CD1c-positive myeloid dendritic cell (primary cell): ENCODE measurements at regions not wholly inside any gene's neighbourhood (a gene's known extent, or its start where the extent isn't known, plus 50 kb on each side); places are given as distances from the start of the nearest gene placed in this dataset.
"Not testable (repeated sequence)": the region's sequence is repeated elsewhere in the genome, so short reads cannot be mapped to it uniquely, and the experiment has no call there.

Experiments
- DNase-seq: peaks from one replicate; pipeline ENCODE4 v3.0.0-alpha.2; 2016; ENCODE audit errors: extremely low spot score

DNA sequence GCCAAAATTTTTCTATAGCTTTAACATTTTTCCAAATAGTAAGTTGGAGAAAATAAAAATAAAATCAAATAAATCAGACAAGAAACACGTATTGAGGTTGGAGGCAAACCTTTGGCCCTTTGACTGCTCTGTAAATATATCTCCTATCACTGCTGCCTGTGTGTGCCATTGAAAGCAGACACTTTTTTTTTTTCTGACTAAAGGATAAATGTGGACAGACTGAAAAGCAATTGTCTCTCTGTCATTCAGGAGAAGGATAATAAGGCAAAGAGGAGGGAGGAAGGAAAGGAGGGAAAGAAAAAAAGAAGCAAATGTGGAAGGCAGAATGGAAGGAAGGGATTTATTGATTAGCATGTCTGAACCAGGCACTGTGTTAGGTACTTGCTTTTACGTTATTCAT lies 85.2 kb upstream of the SULF2 start:
- DNase-seq, result no peak

DNA sequence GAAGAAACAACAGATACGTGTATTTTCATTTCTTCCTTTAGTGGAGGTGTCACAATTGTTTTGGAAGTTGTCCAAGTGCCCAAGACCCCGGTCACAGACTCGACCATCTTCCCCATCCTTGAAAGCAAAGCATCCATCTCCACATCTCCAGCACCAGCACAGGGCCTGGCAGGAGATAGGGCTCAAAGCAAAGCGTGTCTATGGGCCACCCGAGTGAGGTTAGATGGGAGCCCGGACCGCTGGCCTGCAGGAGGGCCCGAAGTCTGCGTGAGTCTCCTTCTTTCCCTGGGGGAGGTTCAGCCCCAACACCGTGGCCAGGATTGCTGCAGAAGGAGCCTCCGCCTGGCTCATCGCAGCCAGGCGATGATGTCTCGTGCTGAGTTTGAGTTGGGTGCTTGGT lies 83.5 kb upstream of the SULF2 start:
- no peak for DNase-seq

DNA sequence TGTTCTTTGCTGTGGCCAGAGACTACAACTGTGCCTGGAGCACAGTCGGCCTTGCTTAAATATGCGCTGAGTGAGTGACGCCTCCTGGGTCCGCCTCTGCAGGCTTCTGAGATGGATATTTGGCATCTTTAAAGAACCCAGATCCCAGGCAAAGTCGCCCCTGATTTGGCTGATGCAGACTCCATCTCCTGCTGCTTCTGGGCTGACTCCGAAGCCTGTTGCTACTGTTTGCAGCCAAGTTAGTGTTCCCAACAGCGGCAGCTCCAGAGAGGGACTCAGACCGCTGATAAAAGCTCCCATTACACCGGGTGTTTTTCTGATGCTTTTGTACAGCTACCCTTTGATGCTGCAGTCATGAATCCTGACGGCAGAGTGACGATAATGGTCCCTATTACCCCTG lies 83.0 kb upstream of the SULF2 start:
- DNase-seq, result no peak

DNA sequence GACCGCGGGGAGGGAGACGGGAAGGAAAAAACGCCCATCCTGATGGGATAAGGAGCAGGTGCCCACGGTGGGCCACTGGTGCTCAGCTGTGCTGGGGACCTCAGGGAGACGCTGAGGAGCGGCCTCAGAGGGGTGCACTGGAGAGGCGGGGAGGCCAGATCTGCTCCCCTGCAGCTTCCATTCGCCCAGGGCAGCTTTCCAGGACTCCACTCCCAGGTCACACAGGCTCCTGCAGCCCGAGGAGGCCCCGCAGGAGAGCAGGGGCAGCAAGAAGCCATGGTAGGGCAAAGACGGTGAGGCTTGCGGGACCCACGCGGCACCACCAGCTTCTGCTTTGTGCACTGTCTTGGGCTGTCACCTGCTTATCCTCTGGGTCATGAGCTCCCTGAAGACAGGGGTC lies 82.5 kb upstream of the SULF2 start:
- DNase-seq, result no peak

DNA sequence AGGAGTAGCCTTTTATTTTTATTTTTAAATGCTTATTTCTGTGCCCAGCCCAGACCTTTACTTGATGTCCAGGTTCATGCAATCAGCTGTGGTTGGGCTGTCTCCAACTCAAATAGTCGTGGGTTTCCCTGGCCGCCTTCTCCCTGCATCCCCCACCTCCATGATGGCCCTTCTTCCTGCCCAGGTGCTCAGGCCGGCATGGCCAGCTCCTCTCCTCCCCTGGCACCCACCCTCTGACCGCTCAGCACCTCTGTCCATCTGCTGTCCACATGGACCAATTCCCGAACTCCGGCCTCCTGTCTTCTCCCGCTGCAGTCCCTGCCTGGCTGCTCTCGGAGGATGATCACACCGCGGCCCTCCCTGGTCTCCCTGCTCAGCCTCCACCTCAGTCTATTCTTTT lies 81.2 kb upstream of the SULF2 start:
- DNase-seq, result no peak

DNA sequence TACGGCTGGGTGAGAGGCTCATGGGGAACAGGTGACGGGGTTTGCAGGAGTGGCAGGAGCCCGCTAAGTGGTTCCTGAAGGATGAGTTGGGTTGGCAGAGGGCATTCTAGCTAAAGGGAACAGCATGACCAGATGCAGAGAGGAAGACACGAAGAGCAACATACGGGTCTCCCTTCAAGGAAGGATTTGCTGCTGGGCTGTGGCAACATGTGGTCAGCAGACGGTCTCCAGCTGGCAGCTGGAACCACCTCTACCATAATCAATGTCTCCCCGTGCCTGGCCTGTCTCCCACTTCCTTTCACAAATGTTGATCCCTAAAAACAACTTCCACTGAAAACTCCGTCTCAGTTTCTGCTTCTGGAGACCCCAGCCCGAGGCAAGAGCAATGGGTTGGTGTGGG lies 80.6 kb upstream of the SULF2 start:
- DNase-seq, result no peak

DNA sequence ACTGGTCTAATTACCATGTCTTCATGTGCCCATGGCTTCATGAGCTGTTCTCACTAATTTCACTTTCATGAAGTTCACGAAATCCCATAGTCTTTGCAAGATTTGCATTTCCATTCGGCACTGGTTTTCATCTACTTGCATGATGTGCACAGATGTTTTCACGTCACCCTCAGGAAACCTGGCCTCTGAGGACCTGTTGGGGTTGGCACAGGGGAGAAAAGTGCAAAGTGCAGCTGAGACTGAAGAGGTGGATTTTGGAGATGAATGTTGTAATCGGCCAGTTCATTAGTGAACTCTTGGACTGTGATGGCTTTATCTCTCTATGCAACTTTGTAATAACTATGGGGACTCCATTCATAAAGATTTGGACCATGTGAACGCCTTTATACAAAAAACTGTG lies 80.2 kb upstream of the SULF2 start:
- DNase-seq, result no peak

GRCh38 chr20:47863981-47864380 lies 78.7 kb upstream of the SULF2 start:
- no peak for DNase-seq

DNA sequence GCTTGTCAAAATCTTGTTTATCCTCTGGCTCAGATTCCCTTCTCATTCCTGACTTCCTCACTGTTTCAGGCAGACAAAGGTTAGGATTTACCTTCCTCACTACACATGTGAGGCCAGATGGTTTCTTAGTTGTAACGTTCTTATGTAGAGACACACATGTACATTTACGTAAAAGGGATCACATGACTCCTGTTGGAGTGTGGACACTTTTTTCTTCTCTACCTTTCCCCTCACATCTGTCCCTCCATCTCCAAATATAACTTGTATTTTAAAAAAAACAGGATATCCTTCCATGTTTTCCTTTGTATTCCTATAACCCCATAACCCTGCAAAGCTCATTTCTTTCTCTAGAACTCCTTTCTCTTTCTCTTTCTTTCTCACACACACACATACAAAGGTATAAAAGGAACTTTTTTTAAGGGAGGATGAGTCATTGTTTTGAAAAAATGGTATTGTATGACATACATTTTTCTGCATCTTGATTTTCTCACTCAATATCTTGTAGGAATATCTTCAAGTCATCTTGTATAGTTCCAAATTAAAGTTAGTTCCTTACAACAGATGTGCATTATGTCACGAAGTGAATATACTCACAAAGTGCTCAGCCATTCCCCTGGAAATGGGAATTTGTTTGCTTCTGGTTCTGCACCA lies 78.2 kb upstream of the SULF2 start:
- DNase-seq, result no peak

DNA sequence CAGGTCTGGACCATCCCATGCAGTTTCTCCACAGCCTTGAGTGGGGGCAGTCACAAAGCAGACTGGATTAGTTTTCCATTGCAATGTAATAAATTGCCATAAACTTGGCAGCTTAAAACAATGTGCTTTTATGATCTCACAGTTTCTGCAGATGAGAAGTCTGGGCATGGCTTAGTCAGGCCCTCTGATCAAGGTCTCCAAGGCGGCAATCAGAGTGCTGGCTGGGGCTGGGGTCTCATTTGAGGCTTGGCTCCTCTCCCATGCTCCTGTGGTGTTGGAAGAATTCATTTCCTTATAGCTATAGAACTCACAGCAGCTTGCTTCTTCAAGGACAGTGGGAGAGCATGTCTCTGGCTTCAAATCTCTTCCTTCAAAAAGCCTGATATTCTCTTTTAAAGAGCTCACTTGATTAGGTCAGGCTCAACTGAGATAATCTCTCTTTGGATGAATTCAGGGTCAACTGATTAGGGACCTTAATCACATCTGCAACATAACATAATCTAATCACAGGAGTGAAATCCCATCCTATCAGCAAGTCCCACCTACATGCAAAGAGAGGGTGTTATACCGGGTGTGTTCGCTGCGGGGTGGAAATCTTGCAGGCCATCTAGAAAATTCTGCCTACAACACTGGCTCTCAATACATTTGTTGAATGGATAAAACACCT lies 77.4 kb upstream of the SULF2 start:
- no peak for DNase-seq

DNA sequence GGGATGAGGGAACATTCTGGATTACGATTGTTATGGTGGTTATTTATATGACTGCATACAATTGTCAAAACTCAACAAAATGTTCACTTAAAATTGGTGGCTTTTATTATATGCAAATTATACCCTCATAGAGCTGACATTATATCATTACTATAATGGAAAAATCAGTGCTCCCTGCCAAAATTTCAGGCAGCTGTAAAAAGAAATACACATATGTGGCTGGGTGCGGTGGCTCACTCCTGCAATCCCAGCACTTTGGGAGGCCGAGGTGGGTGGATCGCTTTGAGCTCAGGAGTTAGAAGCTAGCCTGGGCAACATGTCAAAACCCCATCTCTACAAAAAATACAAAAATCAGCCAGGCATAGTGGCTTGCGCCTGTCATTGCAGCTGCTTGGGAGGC lies 75.8 kb upstream of the SULF2 start:
- no peak for DNase-seq

- DNase-seq, result no peak
Observed at GRCh38 chr20:47860049-47860830, 75.0 kb upstream of the SULF2 start.

DNA sequence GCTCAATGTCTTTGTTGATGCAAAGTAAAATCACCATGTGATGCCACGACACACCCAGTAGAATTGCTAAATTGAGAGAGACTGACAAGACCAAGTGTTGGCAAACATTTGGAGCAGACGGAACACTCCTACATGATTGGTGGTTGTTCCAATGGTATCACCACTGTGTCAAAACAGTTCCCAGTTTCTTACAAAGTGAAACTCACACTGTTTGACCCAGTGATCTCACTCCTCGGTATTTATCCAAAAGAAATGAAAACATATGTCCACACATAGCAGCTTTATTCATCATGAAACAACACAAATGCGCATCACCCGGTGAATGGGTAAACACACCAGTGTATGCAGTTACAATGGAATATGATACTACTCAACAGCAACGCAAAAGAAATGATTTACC lies 74.0 kb upstream of the SULF2 start:
- DNase-seq, result no peak

DNA sequence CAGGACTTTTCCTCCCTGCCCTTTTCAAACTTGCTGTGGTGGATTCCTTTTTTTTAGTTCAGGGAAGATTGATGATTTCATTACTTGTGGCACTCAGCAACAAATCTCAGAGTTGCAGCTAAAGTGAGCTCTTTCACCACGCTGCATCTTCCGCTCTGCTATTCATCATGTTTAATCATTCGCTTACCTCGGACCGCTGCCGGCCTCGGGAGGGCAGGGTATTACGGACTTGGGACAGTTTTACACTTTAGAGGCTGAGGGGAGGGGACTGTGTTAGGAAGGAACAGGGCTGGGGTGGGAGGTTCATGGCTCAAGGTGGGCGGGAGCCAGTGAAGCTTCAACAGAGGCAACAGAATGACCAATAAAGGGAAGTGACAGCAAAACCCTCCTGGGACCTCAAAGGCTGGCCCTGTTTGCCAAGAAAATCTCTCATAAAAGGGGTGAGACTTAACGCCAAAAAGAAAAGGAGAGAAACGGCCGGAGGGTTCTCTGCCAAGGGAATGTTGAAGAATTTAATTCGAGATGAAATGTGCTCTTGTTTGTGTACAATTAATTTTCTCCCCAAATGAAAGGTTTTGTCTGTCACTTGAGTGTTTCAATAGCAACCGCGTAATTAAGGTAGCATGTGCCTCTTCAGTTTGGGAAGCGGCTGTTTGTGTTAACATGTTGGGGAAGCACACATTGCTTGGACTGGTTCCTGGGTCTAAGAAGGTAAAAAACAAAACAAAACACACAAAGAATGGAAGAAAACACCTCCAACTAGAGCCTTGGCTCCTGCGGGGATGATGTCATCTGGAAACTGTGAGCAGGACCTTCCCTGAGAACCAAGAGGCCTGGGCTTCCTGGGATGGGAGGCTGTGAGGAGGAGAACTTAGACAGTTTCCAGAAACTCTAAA lies 72.5 kb upstream of the SULF2 start:
- DNase-seq, result peak; percentile 1

GRCh38 chr20:47857187-47857568 lies 71.9 kb upstream of the SULF2 start:
- no peak for DNase-seq

GRCh38 chr20:47855799-47856198 lies 70.5 kb upstream of the SULF2 start:
- DNase-seq, result no peak

DNA sequence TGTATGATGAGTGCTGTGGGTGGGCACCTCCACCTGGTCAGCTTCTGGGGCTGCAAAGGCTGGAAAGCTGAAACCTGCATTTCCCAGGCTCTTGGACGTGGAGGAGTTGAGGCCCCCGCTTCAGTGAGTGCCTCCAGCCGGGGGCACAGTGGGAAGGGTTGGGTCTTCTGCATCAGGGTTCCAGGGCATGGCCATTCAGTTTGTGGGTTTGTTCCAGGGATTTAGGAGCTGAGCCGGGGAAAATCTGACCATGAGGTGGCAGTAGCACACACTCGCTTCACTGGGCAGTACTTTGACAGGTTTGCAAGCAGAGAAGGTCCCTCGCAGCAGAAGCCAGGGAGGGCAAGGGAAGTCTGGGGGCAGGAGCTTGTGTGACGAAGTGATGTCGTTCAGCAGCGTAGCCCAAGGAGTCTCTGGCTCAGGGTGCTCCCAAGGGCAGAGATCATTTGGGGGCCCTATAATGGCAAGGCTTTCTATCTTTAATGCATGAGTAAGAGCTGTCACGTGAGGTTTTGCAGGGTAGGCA lies 69.5 kb upstream of the SULF2 start:
- DNase-seq, result peak; percentile 21

DNA sequence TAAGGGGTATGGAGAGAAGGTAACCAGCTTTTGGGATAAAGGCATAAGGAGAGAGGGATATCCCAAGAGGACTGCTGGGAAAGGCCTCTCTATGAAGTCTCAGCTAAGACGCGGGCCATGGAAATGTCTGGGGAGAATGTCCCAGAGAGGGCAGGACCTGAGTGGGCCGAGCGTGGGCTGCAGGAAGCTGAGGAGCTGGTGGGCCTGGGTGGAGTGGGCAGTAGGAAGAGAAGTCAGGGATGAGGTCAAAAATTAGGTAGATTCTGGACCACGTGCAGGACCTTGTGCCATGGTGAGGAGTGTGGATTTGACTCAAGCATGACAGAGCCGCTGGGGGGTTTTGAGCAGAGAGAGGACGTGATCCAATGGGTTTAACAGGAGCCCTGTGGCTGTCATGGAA lies 66.5 kb upstream of the SULF2 start:
- DNase-seq, result no peak

- DNase-seq, result no peak
Observed at GRCh38 chr20:47850146-47850545, 64.9 kb upstream of the SULF2 start.

GRCh38 chr20:47849596-47849995 lies 64.3 kb upstream of the SULF2 start:
- no peak for DNase-seq

- DNase-seq, result no peak
Observed at GRCh38 chr20:47849006-47849405, 63.7 kb upstream of the SULF2 start.

DNA sequence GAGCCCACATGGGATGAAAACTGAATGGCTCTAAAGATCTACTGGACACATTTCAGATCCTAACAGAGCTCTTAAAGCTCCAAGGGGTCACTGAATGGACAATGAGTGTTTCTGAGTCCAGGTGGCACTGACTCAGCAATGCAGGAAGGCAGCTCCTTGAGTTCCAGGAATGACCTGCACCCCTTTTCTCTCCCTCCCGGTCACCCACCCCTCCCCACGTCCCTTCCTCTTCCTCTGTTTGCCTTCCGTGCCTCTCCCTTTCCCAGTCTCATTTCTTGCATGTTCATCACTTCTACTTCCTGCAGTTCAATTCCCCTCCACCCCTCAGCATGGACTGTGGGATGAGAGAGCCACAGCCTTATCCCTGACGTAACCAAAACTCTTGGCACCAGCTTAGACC lies 63.3 kb upstream of the SULF2 start:
- DNase-seq, result not testable (repeated sequence)
